Fibroblast of pulmonary artery (primary cell): ENCODE measurements at regions not wholly inside any gene's neighbourhood (a gene's known extent, or its start where the extent isn't known, plus 50 kb on each side); places are given as distances from the start of the nearest gene placed in this dataset.
"Not testable (repeated sequence)": the region's sequence is repeated elsewhere in the genome, so short reads cannot be mapped to it uniquely, and the experiment has no call there.

Experiments used
- DNase-seq: peaks from one replicate; pipeline ENCODE4 v3.0.0-alpha.2; 2010; ENCODE audit warnings: low read depth
- H3K4me3 ChIP-seq: replicated peaks from 2 replicates; pipeline ENCODE4 v1.5.1; 2011; ENCODE audit warnings: low read depth, mild to moderate bottlenecking, control low read depth, low read length, moderate library complexity
- CTCF ChIP-seq: IDR thresholded peaks from 2 replicates; pipeline ENCODE4 v1.5.1; 2011; ENCODE audit warnings: mild to moderate bottlenecking, control low read depth, low read length, inconsistent platforms; ENCODE audit errors: missing control alignments

- no peak for DNase-seq
- TF ChIP-seq CTCF: no peak
- no peak overlapping the region for H3K4me3 ChIP-seq
Measured at GRCh38 chr3:13188181-13188779, 115.1 kb upstream of the IQSEC1 start.

GRCh38 chr3:13187593-13187992, 114.4 kb upstream of the IQSEC1 start:
- no peak for DNase-seq
- TF ChIP-seq CTCF: no peak

GRCh38 chr3:13186435-13186815, 113.2 kb upstream of the IQSEC1 start:
- no peak for DNase-seq
- no peak for TF ChIP-seq CTCF
- no peak overlapping the region for H3K4me3 ChIP-seq

More at GRCh38 chr3:13187593-13187992, 114.4 kb upstream of the IQSEC1 start:
- no peak overlapping the region for H3K4me3 ChIP-seq

- TF ChIP-seq CTCF: no peak
- DNase-seq: no peak
- no peak overlapping the region for H3K4me3 ChIP-seq
Measured at GRCh38 chr3:13185737-13186434, 112.7 kb upstream of the IQSEC1 start.

GRCh38 chr3:13179582-13180210, 106.5 kb upstream of the IQSEC1 start:
- not testable (repeated sequence) for H3K4me3 ChIP-seq, DNase-seq

- TF ChIP-seq CTCF: no peak
- no peak for DNase-seq
- no peak overlapping the region for H3K4me3 ChIP-seq
Measured at GRCh38 chr3:13179181-13179580, 106.0 kb upstream of the IQSEC1 start.

GRCh38 chr3:13178107-13178506, 104.9 kb upstream of the IQSEC1 start:
- TF ChIP-seq CTCF: no peak
- DNase-seq: no peak
- H3K4me3 ChIP-seq: no peak overlapping the region
